Peyer's patch (tissue), 4 donors: ENCODE measurements at regions not wholly inside any gene's neighbourhood (a gene's known extent, or its start where the extent isn't known, plus 50 kb on each side); places are given as distances from the start of the nearest gene placed in this dataset.

ENCODE experiments used
- CTCF ChIP-seq, 6 experiments: fragments of 450-650 bp in 4 of 6; fragments of 200-600 bp in 2 of 6; sonication (generic) in 1 of 6; IDR thresholded peaks; one replicate each; pipeline ENCODE4 v1.5.1; 2017 to 2019; ENCODE audit warnings: antibody characterized with exemption in 6 of 6, mild to moderate bottlenecking in 3 of 6, moderate library complexity in 1 of 6
- POLR2A ChIP-seq, 2 donors: fragments of 450-650 bp; IDR thresholded peaks; one replicate each; pipeline ENCODE4 v1.5.1; 2017; ENCODE audit warnings: antibody characterized with exemption in 2 of 2, mild to moderate bottlenecking in 2 of 2, moderate library complexity in 2 of 2

- TF ChIP-seq CTCF (IDR thresholded peaks at IDR 0.05): no peak
- TF ChIP-seq POLR2A (IDR thresholded peaks at IDR 0.05): no peak
Measured at GRCh38 chr5:163877865-163878264, 372.4 kb downstream of the MAT2B start.
